Karpas-422 (cell line): ENCODE measurements at regions not wholly inside any gene's neighbourhood (a gene's known extent, or its start where the extent isn't known, plus 50 kb on each side); places are given as distances from the start of the nearest gene placed in this dataset.

Experiments used
- DNase-seq: peaks from one replicate; pipeline ENCODE4 v3.0.0-alpha.2; 2015
- H2AFZ ChIP-seq: fragments of 200-600 bp; sonication (generic); 2 replicates; pipeline ENCODE4 v1.6.1; 2014; ENCODE audit warnings: antibody characterized with exemption, low read length, mixed read lengths
- H3K27ac ChIP-seq: fragments of 200-600 bp; sonication (generic); 2 replicates; pipeline ENCODE4 v1.5.1; 2014; ENCODE audit warnings: mild to moderate bottlenecking, low read length, moderate library complexity
- H3K27me3 ChIP-seq: fragments of 200-600 bp; sonication (generic); 2 replicates; pipeline ENCODE4 v1.6.1; 2014; ENCODE audit warnings: low read length, mixed read lengths
- H3K36me3 ChIP-seq: fragments of 200-600 bp; sonication (generic); 2 replicates; pipeline ENCODE4 v1.6.1; 2014; ENCODE audit warnings: low read length, mixed read lengths; ENCODE audit not compliant: insufficient read depth
- H3K4me1 ChIP-seq: fragments of 200-600 bp; sonication (generic); 2 replicates; pipeline ENCODE4 v1.6.1; 2014; ENCODE audit warnings: mild to moderate bottlenecking, low read length, mixed read lengths
- H3K4me2 ChIP-seq: fragments of 200-600 bp; sonication (generic); 2 replicates; pipeline ENCODE4 v1.6.1; 2014; ENCODE audit warnings: low read length, low read depth, mild to moderate bottlenecking; ENCODE audit not compliant: poor library complexity, severe bottlenecking
- H3K4me3 ChIP-seq: fragments of 200-600 bp; sonication (generic); 2 replicates; pipeline ENCODE4 v1.5.1; 2014; ENCODE audit warnings: mild to moderate bottlenecking, antibody characterized with exemption, low read length, mixed read lengths
- H3K79me2 ChIP-seq: fragments of 200-600 bp; sonication (generic); 2 replicates; pipeline ENCODE4 v1.6.1; 2014; ENCODE audit warnings: mild to moderate bottlenecking, low read length, mixed read lengths
- H3K9ac ChIP-seq: fragments of 200-600 bp; sonication (generic); 2 replicates; pipeline ENCODE4 v1.6.0; 2014; ENCODE audit warnings: low read length
- H3K9me2 ChIP-seq: fragments of 200-600 bp; sonication (generic), shearing (Covaris generic); replicated peaks from 2 replicates; pipeline ENCODE4 v1.6.0; 2014; ENCODE audit warnings: mild to moderate bottlenecking, low read length, moderate library complexity; ENCODE audit not compliant: insufficient read depth
- H3K9me3 ChIP-seq: fragments of 300-700, 200-600 bp; sonication (generic); 2 replicates; pipeline ENCODE4 v1.6.1; 2014; ENCODE audit warnings: low read length, mixed read lengths
- H4K20me1 ChIP-seq: fragments of 200-600 bp; sonication (generic); 2 replicates; pipeline ENCODE4 v1.6.1; 2014; ENCODE audit warnings: mild to moderate bottlenecking, antibody characterized with exemption, low read length, low read depth; ENCODE audit not compliant: insufficient read depth

- no peak for DNase-seq
Observed at GRCh38 chr7:46581268-46581667, 660.2 kb upstream of the IGFBP3 start.

GRCh38 chr7:46580766-46581165 lies 659.7 kb upstream of the IGFBP3 start:
- H2AFZ ChIP-seq, result no peak overlapping the region
- H3K9ac ChIP-seq, result no peak overlapping the region
- H3K27me3 ChIP-seq, result no peaks in the 10 kb centered on the region
- H3K27ac ChIP-seq, result no peak overlapping the region
- H3K9me2 ChIP-seq, result no peaks in the 10 kb centered on the region
- no peak overlapping the region for H3K4me3 ChIP-seq
- H3K9me3 ChIP-seq, result no peaks in the 10 kb centered on the region
- H3K4me1 ChIP-seq, result no peaks in the 10 kb centered on the region
- no peak for DNase-seq
- no peaks in the 10 kb centered on the region for H3K36me3 ChIP-seq
- H4K20me1 ChIP-seq, result no peaks in the 10 kb centered on the region
- no peak overlapping the region for H3K4me2 ChIP-seq
- H3K79me2 ChIP-seq, result no peaks in the 10 kb centered on the region

More at GRCh38 chr7:46581268-46581667, 660.2 kb upstream of the IGFBP3 start:
- H3K4me1 ChIP-seq, result no peaks in the 10 kb centered on the region
- no peak overlapping the region for H3K4me2 ChIP-seq
- H3K79me2 ChIP-seq, result no peaks in the 10 kb centered on the region
- H3K9me2 ChIP-seq, result no peaks in the 10 kb centered on the region
- no peak overlapping the region for H3K9ac ChIP-seq
- H3K27me3 ChIP-seq, result no peaks in the 10 kb centered on the region
- no peaks in the 10 kb centered on the region for H3K9me3 ChIP-seq
- H3K27ac ChIP-seq, result no peak overlapping the region
- no peaks in the 10 kb centered on the region for H3K36me3 ChIP-seq
- H3K4me3 ChIP-seq, result no peak overlapping the region
- H4K20me1 ChIP-seq, result no peaks in the 10 kb centered on the region
- no peak overlapping the region for H2AFZ ChIP-seq

GRCh38 chr7:46577394-46577793 lies 656.3 kb upstream of the IGFBP3 start:
- Histone ChIP-seq H3K79me2 (no peaks in the 10 kb centered on the region), H3K4me3 (no peak overlapping the region), H3K4me2 (no peak overlapping the region), H3K4me1 (no peaks in the 10 kb centered on the region), H4K20me1 (no peaks in the 10 kb centered on the region), H3K27ac (no peak overlapping the region), H3K9ac (no peak overlapping the region), H3K27me3 (no peaks in the 10 kb centered on the region), H2AFZ (no peak overlapping the region), H3K36me3 (no peaks in the 10 kb centered on the region), H3K9me2 (no peaks in the 10 kb centered on the region), H3K9me3 (no peaks in the 10 kb centered on the region)
- DNase-seq, result no peak

- Histone ChIP-seq H3K9me3 (no peaks in the 10 kb centered on the region), H3K4me3 (no peak overlapping the region), H3K27ac (no peak overlapping the region), H3K9ac (no peak overlapping the region), H3K79me2 (no peaks in the 10 kb centered on the region), H3K27me3 (no peaks in the 10 kb centered on the region), H4K20me1 (no peaks in the 10 kb centered on the region), H3K4me1 (no peaks in the 10 kb centered on the region), H3K4me2 (no peak overlapping the region), H3K9me2 (no peaks in the 10 kb centered on the region), H2AFZ (no peak overlapping the region), H3K36me3 (no peaks in the 10 kb centered on the region)
- DNase-seq, result no peak
Observed at GRCh38 chr7:46576950-46577349, 655.9 kb upstream of the IGFBP3 start.

GRCh38 chr7:46572691-46573090 lies 651.6 kb upstream of the IGFBP3 start:
- Histone ChIP-seq H3K9ac (no peak overlapping the region), H3K27ac (no peak overlapping the region), H3K4me2 (no peak overlapping the region), H3K4me3 (no peak overlapping the region), H2AFZ (no peak overlapping the region), H3K79me2 (no peaks in the 10 kb centered on the region), H3K27me3 (no peaks in the 10 kb centered on the region), H3K36me3 (no peaks in the 10 kb centered on the region), H3K4me1 (no peaks in the 10 kb centered on the region), H3K9me3 (no peaks in the 10 kb centered on the region), H3K9me2 (no peaks in the 10 kb centered on the region), H4K20me1 (no peaks in the 10 kb centered on the region)
- DNase-seq, result no peak

- Histone ChIP-seq H3K9me3 (no peaks in the 10 kb centered on the region), H3K4me2 (no peak overlapping the region), H3K79me2 (no peaks in the 10 kb centered on the region), H3K4me3 (no peak overlapping the region), H3K27ac (no peak overlapping the region), H4K20me1 (no peaks in the 10 kb centered on the region), H3K9ac (no peak overlapping the region), H3K27me3 (no peaks in the 10 kb centered on the region), H2AFZ (no peak overlapping the region), H3K9me2 (no peaks in the 10 kb centered on the region), H3K36me3 (no peaks in the 10 kb centered on the region), H3K4me1 (no peaks in the 10 kb centered on the region)
- DNase-seq, result no peak
Observed at GRCh38 chr7:46571996-46572395, 650.9 kb upstream of the IGFBP3 start.

- Histone ChIP-seq H3K79me2 (no peaks in the 10 kb centered on the region), H3K27me3 (no peaks in the 10 kb centered on the region), H3K4me3 (no peak overlapping the region), H4K20me1 (no peaks in the 10 kb centered on the region), H3K9ac (no peak overlapping the region), H2AFZ (no peak overlapping the region), H3K27ac (no peak overlapping the region), H3K4me1 (no peaks in the 10 kb centered on the region), H3K9me2 (no peaks in the 10 kb centered on the region), H3K4me2 (no peak overlapping the region), H3K36me3 (no peaks in the 10 kb centered on the region), H3K9me3 (no peaks in the 10 kb centered on the region)
- no peak for DNase-seq
Observed at GRCh38 chr7:46569133-46569465, 648.0 kb upstream of the IGFBP3 start.

- H3K4me3 ChIP-seq, result no peak overlapping the region
- no peaks in the 10 kb centered on the region for H3K79me2 ChIP-seq
- H3K36me3 ChIP-seq, result no peaks in the 10 kb centered on the region
- H3K4me2 ChIP-seq, result no peak overlapping the region
- no peak overlapping the region for H2AFZ ChIP-seq
- no peaks in the 10 kb centered on the region for H3K27me3 ChIP-seq
- H3K9me2 ChIP-seq, result no peaks in the 10 kb centered on the region
- no peaks in the 10 kb centered on the region for H3K9me3 ChIP-seq
- no peak overlapping the region for H3K9ac ChIP-seq
- H3K27ac ChIP-seq, result no peak overlapping the region
- no peak for DNase-seq
- no peaks in the 10 kb centered on the region for H4K20me1 ChIP-seq
- no peaks in the 10 kb centered on the region for H3K4me1 ChIP-seq
Observed at GRCh38 chr7:46568420-46569132, 647.5 kb upstream of the IGFBP3 start.

- no peaks in the 10 kb centered on the region for H3K36me3 ChIP-seq
- no peak overlapping the region for H2AFZ ChIP-seq
- no peaks in the 10 kb centered on the region for H4K20me1 ChIP-seq
- DNase-seq, result no peak
- H3K9me2 ChIP-seq, result no peaks in the 10 kb centered on the region
- no peaks in the 10 kb centered on the region for H3K9me3 ChIP-seq
- no peaks in the 10 kb centered on the region for H3K79me2 ChIP-seq
- H3K4me3 ChIP-seq, result no peak overlapping the region
- H3K9ac ChIP-seq, result no peak overlapping the region
- no peak overlapping the region for H3K4me2 ChIP-seq
- no peaks in the 10 kb centered on the region for H3K27me3 ChIP-seq
- no peak overlapping the region for H3K27ac ChIP-seq
- H3K4me1 ChIP-seq, result no peaks in the 10 kb centered on the region
Observed at GRCh38 chr7:46567858-46568257, 646.8 kb upstream of the IGFBP3 start.
